ENCODE measurements at regions not wholly inside any gene's neighbourhood (a gene's known extent, or its start where the extent isn't known, plus 50 kb on each side); places are given as distances from the start of the nearest gene placed in this dataset.

- TF ChIP-seq TARDBP (IDR thresholded peaks at IDR 0.05) = no peak
- TF ChIP-seq SP1 (IDR thresholded peaks at IDR 0.05) = no peak
- TF ChIP-seq HDGF (IDR thresholded peaks at IDR 0.05; ENCODE audit: borderline replicate concordance) = no peak
- TF ChIP-seq FOXK2 (IDR thresholded peaks at IDR 0.05) = no peak
- no peak for TF ChIP-seq FOXM1 (IDR thresholded peaks at IDR 0.05; ENCODE audit: borderline replicate concordance)
- no peak for TF ChIP-seq ZNF384 (IDR thresholded peaks at IDR 0.05)
- TF ChIP-seq FOXA1 (IDR thresholded peaks at IDR 0.05) = no peak
- TF ChIP-seq BHLHE40 (IDR thresholded peaks at IDR 0.05; ENCODE audit: borderline replicate concordance) = no peak
- TF ChIP-seq NFRKB (IDR thresholded peaks at IDR 0.05) = no peak
- no peak for TF ChIP-seq SUZ12 (IDR thresholded peaks at IDR 0.05)
- no peak for TF ChIP-seq ELF4 (IDR thresholded peaks at IDR 0.05)
- TF ChIP-seq CTBP1 (IDR thresholded peaks at IDR 0.05; ENCODE audit: borderline replicate concordance) = no peak
- no peak for TF ChIP-seq LEF1 (IDR thresholded peaks at IDR 0.05; ENCODE audit: borderline replicate concordance)
- TF ChIP-seq PKNOX1 (IDR thresholded peaks at IDR 0.05) = no peak
Observed at GRCh38 chr6:4189249-4189648, 53.9 kb upstream of the ECI2 start.

Data from HEK293T (cell line).